HG03103 (cell line): ENCODE measurements at regions not wholly inside any gene's neighbourhood (a gene's known extent, or its start where the extent isn't known, plus 50 kb on each side); places are given as distances from the start of the nearest gene placed in this dataset.
"Not testable (repeated sequence)": the region's sequence is repeated elsewhere in the genome, so short reads cannot be mapped to it uniquely, and the experiment has no call there.

ENCODE experiments used
- ATAC-seq: cut with Tn5 transposase; IDR thresholded peaks from one replicate; pipeline ENCODE4 v1.9.1; 2021; ENCODE audit warnings: low read depth; ENCODE audit not compliant: unreplicated experiment

DNA sequence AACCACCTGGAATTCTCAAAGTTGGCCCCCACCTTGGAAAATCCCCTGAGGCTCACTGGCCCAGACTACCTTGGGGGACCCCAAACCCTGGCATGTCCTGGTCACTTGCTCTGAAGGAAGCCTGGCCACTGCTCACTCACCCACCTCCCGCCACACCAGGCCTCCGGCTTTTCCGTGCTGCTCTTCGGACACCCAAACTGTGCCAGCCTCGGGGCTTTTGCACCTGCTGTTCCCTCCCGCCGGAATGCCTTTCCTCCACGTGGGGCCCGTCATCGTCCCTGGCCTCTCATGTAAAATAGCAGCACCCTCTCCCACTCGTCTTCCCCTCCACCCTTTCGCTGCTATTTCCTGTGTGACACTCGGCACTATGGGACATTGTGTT lies 87.2 kb upstream of the NCOR2 start:
- ATAC-seq = no peak

DNA sequence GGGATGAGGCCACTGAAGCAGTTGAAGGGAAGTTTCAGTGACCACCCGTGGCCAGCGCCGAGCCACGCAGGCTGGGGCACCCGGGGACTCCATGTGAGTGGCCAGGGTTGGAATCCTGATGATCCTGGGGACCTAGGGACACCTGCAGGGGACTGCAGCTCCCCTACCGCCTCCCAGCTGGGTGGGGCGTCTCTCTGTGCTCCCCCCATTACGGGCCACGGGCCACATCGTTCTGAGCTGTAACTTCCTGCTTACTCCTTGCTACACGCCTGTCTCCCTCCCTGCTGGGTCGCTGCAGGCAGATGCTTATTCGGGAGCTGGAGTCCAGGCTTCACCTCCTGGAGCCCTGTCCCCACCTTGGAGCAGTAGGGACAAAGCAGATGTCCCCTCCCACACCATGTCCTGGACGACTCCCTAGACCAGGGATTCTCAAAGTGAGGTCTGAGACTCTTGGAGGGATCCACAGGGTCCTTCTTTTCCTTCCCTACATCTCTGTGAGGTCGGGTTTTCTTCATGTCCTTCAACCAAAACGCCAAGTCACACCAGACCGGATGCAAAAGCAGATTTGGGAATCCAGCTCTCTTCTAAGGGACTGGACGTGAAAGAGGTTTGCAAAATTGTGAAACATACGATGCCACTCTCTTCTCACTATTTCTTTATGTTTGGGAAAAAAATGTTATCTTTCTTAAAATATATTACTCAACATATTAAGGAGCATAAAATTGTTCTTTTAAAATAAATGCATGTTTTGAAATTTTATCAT lies 85.9 kb upstream of the NCOR2 start:
- ATAC-seq = no peak

GRCh38 chr12:124652661-124653060 lies 85.2 kb upstream of the NCOR2 start:
- no peak for ATAC-seq

GRCh38 chr12:124651516-124652273 lies 84.3 kb upstream of the NCOR2 start:
- no peak for ATAC-seq

GRCh38 chr12:124650912-124651311 lies 83.5 kb upstream of the NCOR2 start:
- ATAC-seq = no peak

GRCh38 chr12:124648710-124649384 lies 81.4 kb upstream of the NCOR2 start:
- ATAC-seq = no peak

DNA sequence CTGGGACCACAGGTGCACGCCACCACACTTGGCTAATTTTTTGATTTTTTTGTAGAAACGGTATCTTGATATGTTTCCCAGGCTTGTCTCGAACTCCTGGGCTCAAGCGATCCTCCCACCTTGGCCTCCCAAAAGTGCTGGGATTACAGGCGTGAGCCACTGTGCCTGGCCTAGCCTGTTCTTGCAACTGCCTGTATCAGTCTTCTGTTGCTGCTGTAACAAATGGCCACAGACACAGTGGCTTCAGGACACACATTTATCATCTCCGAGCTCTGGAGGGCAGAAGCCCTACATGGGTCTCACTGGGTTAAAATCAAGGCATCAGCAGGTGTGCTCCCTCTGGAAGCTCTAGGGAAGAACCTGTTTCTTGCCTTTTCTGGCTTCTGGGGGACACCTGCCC lies 79.9 kb upstream of the NCOR2 start:
- ATAC-seq = no peak

DNA sequence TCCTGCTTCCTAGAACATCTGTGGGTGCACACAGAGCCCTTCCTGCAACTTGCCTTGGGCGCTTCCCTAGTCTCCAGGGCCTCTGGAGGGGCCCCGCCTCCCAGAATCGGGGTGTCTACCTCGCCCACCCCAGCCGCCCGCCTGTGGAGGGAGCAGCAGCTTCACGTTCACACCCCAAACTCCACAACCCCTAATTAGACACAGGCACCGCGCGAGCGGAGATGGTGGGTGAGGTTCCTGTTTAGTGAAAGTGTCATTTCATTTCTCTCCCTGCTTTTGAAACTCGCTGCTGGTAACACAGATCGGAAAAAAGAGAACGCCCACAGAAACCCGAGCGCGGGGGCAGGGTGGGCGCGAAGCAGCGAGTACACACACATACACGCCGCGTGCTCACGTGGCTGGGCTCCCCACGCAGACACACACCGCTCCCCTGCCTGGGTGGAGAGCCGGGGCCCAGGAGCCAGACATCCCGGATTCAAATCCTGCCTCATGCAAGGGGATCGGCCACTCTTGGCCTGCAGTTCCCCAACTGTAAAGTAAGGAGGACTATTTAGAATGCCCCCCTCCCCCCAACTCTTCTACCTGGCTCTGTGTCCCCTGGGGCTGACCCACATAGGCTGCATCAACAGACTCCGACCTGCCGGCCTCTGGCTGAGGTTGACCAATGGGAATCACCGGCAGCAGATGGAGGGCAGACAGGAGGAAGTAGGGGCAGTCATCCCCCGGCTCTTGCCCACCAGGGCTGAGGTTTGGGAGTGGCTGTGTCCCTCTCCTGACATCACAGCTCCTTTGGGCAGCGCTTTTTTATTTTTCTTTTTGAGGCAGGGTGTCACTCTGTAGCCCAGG lies 79.2 kb upstream of the NCOR2 start:
- no peak for ATAC-seq

GRCh38 chr12:124645530-124646244 lies 78.3 kb upstream of the NCOR2 start:
- ATAC-seq = no peak

- not testable (repeated sequence) for ATAC-seq
These were observed 76.4 kb upstream of the NCOR2 start for GRCh38 chr12:124643768-124644167.

DNA sequence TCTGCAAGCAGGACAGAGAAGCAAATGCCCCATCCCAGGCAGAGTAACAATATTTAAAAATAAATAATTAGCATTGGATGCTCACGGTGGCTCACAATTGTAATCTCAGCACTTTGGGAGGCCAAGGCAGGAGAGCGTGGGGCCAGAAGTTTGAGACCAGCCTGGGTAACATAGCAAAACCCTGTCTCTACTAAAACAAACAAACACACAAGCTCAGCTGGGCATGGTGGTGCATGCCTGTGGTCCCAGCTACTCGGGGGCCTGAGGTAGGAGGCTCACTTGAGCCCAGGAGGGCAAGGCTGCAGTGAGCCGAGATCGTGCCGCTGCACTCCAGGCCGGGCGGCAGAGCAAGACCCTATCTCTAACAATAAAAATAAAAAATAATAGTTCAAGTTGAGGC lies 74.7 kb upstream of the NCOR2 start:
- no peak for ATAC-seq

DNA sequence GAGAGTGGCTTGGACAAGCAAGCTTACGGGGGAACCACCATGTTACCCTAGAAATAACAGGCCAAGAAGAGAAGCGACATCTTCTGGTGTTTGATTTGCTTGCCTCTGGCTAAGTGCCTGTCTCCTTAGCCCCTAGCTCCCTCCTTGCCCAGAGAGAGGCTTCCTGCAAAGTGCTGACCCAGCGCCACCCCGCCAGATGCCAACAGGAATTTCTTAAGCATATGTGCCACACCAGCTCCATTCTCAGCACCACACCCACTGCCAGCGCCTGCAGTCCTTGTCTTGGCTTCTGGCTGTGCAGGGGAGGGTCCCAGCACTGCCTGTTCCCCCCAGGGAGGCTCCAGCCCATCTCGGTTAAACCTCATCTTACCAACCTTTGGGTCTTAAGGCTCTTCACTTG lies 74.2 kb upstream of the NCOR2 start:
- ATAC-seq = no peak

GRCh38 chr12:124640056-124640455 lies 72.6 kb upstream of the NCOR2 start:
- ATAC-seq = no peak

DNA sequence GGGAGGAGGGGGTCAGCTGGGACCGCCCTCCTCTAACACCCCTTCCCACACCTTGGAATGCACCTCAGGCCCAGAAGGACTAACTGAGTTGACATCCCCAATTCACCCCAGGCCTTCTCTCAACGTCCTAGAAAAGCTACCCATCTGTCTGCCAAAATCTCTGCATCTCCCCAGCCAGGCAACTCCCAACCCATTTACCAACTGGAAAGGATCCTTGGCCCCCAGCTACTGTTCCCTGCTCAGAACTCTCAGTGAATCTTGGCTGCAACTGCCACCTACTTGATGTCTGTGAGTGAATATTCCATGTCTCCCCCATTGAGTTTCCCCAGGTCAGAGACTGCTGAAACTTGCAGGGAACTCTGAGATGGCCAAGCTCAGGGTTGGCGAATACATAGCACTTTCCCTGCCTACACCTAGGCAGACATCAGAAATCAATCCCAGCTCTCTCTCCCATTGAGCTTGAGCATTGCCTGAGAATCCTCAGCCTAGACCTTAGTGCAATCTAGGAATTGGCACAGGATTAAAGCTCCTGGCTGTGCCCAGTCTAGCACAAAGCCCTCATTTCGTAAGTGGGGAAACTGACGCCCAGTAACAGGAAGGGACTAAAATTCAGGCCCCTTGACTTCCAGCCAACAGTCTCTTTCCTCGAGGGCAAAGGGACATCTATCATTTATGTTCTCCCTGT lies 71.9 kb upstream of the NCOR2 start:
- no peak for ATAC-seq

- no peak for ATAC-seq
These were observed 70.2 kb upstream of the NCOR2 start for GRCh38 chr12:124637581-124637981.

DNA sequence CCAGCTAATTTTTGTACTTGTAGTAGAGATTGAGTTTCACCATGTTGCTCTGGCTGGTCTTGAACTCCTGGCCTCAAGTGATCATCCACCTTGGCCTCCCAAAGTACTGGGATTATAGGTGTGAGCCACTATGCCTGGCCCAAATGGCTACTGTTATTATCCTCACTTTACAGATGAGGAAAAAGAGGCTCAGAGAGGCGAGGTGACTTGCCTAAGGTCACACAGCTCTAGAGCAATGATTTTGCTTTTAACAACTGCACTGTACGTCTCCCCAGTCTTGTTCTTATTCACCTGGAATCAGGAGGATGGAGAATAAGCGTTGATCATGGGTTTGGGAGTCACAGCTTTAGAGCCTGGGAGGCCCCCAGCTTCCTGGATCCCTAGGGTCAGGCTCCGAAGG lies 69.8 kb upstream of the NCOR2 start:
- ATAC-seq = no peak

GRCh38 chr12:124636138-124636978 lies 68.9 kb upstream of the NCOR2 start:
- no peak for ATAC-seq

DNA sequence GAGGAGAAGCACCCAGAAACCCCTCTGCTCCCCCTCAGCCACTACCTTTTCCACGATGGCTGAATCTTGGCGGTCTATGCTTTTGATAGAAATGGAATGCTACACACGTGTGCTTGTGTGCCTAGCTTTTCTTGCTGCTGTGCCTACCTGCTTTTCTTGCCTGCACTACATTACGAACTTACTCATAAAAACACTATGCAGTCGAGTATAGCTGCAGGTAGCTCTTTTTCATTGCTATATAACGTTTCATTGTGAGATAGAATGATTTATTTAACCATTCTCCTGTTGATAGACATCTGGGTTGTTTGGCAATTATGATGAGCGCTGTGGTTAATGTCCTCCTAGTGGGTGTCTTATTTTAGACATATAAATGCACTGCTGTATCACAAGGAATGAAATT lies 67.9 kb upstream of the NCOR2 start:
- ATAC-seq = no peak
